ENCODE measurements at regions not wholly inside any gene's neighbourhood (a gene's known extent, or its start where the extent isn't known, plus 50 kb on each side); places are given as distances from the start of the nearest gene placed in this dataset.

GRCh38 chr1:38585971-38586370 lies 273.6 kb downstream of the RRAGC start:
- TF ChIP-seq CTCF (IDR thresholded peaks at IDR 0.05 in 8 of 11, conservative IDR thresholded peaks at IDR 0.05 in 3 of 11), result no peak
- no peak for TF ChIP-seq POLR2AphosphoS5 (IDR thresholded peaks at IDR 0.05)

Measured in spleen (tissue), 7 donors.